ENCODE measurements at regions not wholly inside any gene's neighbourhood (a gene's known extent, or its start where the extent isn't known, plus 50 kb on each side); places are given as distances from the start of the nearest gene placed in this dataset.

DNA sequence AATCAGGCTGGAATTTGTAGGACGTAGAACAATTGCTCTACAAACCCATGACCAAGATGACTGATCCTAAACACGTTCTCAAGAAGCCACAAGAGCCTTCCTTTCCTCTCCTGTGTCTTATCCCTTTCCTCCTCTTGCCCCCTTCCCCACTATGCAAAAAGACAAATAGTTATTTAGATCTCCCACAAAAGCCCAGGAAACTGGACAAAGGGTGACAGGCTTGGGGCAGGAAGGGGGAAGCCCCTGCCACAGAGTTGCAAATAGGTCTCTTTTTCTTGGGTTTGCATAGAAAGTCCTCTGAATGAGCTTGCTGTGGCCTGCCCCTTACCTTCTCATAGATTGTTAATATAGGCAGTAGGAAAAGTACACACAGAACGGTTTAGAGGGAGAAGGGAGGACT is 377.1 kb upstream of the BTBD3 start:
- Mint-ChIP-seq H3K27me3 (ENCODE audit: insufficient read depth) (no peaks in the 10 kb centered on the region), H3K27ac (no peak overlapping the region), H3K36me3 (ENCODE audit: low read depth) (no peaks in the 10 kb centered on the region), H3K9me3 (no peaks in the 10 kb centered on the region), H3K4me3 (no peak overlapping the region), H3K4me1 (ENCODE audit: low read depth) (no peaks in the 10 kb centered on the region)
- no peak for DNase-seq (ENCODE audit: low spot score)
- intact Hi-C loops (cut with micrococcal nuclease) = loop anchor here (10.0 kb wide), 1 partner anchor 1076 kb away; no protein-coding TSS in a partner anchor

- Mint-ChIP-seq H3K4me1 (ENCODE audit: low read depth) (no peaks in the 10 kb centered on the region), H3K27ac (no peak overlapping the region), H3K27me3 (ENCODE audit: insufficient read depth) (no peaks in the 10 kb centered on the region), H3K9me3 (no peaks in the 10 kb centered on the region), H3K36me3 (ENCODE audit: low read depth) (no peaks in the 10 kb centered on the region), H3K4me3 (no peak overlapping the region)
- intact Hi-C loops (cut with micrococcal nuclease) = loop anchor here (10.0 kb wide), 1 partner anchor 1078 kb away; no protein-coding TSS in a partner anchor
- DNase-seq (ENCODE audit: low spot score) = no peak
These were observed 375.0 kb upstream of the BTBD3 start for GRCh38 chr20:11542645-11543044.

GRCh38 chr20:11544029-11544678 is 373.5 kb upstream of the BTBD3 start:
- DNase-seq (ENCODE audit: low spot score) = peak; percentile 6
- Mint-ChIP-seq H3K36me3 (ENCODE audit: low read depth) (no peaks in the 10 kb centered on the region), H3K27ac (no peak overlapping the region), H3K4me3 (no peak overlapping the region), H3K9me3 (no peaks in the 10 kb centered on the region), H3K27me3 (ENCODE audit: insufficient read depth) (no peaks in the 10 kb centered on the region), H3K4me1 (ENCODE audit: low read depth) (no peaks in the 10 kb centered on the region)
- intact Hi-C loops (cut with micrococcal nuclease) = loop anchor here (1.0 to 10.0 kb wide), 2 partner anchors 991 to 1079 kb away; no protein-coding TSS in a partner anchor

GRCh38 chr20:11546939-11547338 is 370.8 kb upstream of the BTBD3 start:
- no peaks in the 10 kb centered on the region for H3K9me3 Mint-ChIP-seq
- intact Hi-C loops (cut with micrococcal nuclease) = loop anchor here (10.0 kb wide), 1 partner anchor 1082 kb away; no protein-coding TSS in a partner anchor
- no peaks in the 10 kb centered on the region for H3K36me3 Mint-ChIP-seq (ENCODE audit: low read depth)
- H3K4me3 Mint-ChIP-seq = no peak overlapping the region
- H3K4me1 Mint-ChIP-seq (ENCODE audit: low read depth) = no peaks in the 10 kb centered on the region
- DNase-seq (ENCODE audit: low spot score) = no peak
- H3K27ac Mint-ChIP-seq = no peak overlapping the region
- no peaks in the 10 kb centered on the region for H3K27me3 Mint-ChIP-seq (ENCODE audit: insufficient read depth)

DNA sequence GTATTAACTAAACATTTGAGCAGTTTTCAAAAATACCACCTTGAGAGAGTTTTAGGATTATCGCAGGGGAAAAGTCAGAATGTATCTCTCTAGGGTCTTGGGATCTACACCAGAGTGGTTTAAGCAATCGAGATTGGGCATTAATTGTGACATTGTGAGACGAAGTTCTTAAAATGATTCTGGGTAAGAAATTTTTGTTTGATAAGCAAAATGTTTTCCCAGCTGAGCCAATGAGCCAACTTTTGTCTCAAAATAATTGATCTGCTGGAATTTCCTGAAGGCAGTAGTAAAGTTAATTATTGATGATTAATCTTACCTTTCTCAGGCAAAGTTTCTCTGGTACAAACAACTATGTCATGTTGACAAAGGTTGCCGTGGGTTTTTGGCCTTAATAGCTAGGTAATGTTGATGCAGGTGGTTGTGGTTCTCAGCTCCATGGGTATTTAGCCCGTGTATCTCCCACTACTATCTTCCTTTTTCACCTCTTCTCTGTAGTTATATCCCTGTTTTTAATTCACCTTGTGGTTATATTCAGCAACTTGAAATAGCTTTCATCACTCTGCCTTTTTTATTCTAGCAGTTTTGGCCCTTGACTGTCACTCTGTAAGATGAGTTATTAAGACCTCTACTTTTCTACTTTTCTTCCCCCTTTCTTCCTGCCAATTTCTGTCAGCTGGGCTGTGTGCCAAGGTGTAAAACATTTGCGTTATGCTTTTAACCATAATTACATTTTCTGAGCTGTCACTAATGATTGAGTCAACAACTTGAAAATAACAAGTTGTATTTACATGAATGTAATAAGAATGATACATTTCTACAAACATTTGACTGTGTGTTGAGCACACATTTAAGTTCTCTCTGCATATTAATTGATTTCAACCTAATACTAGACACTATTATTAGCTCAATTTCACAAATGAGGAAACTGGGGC is 368.3 kb upstream of the BTBD3 start:
- DNase-seq (ENCODE audit: low spot score) = no peak
- Mint-ChIP-seq H3K27me3 (ENCODE audit: insufficient read depth) (no peaks in the 10 kb centered on the region), H3K4me3 (no peak overlapping the region), H3K27ac (no peak overlapping the region), H3K36me3 (ENCODE audit: low read depth) (no peaks in the 10 kb centered on the region), H3K9me3 (no peaks in the 10 kb centered on the region), H3K4me1 (ENCODE audit: low read depth) (no peaks in the 10 kb centered on the region)
- intact Hi-C loops (cut with micrococcal nuclease) = loop anchor here (10.0 kb wide), 1 partner anchor 1085 kb away; no protein-coding TSS in a partner anchor

DNA sequence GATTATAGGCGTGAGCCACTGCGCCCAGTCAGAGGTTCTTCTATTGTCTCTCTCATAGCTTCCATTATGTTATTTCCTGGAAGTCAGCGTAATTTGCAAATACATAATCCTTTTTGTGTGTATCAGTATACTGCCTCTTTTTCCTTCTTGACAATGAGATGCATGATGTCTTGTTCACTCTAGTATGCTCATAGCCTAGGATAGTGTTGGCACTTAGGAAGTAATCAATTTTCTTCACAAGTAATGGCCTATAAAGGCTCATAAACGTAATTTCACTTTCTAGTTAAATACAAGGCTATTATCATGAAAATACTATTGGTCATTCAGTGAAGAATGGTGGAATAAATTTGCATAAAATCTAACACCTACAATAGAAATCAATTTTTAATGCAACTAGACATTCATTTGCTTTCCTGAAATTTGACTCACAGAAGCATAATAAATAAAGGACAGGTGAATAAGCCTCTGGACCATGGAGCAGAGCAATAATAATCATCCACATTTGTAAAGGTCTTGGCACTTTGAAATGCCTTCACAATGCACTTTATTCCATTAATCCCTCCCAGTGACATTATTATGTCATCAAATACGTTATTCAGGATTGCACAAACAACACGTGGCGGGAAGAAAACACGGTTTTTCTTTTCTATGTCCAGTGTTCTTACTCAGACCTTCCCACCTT is 366.9 kb upstream of the BTBD3 start:
- Mint-ChIP-seq H3K4me1 (ENCODE audit: low read depth) (no peaks in the 10 kb centered on the region), H3K9me3 (no peaks in the 10 kb centered on the region), H3K4me3 (no peak overlapping the region), H3K36me3 (ENCODE audit: low read depth) (no peaks in the 10 kb centered on the region), H3K27ac (no peak overlapping the region), H3K27me3 (ENCODE audit: insufficient read depth) (no peaks in the 10 kb centered on the region)
- intact Hi-C loops (cut with micrococcal nuclease) = no loop called here
- DNase-seq (ENCODE audit: low spot score) = no peak

GRCh38 chr20:11551479-11551878 is 366.2 kb upstream of the BTBD3 start:
- no peak overlapping the region for H3K4me3 Mint-ChIP-seq
- no peaks in the 10 kb centered on the region for H3K9me3 Mint-ChIP-seq
- no peaks in the 10 kb centered on the region for H3K36me3 Mint-ChIP-seq (ENCODE audit: low read depth)
- DNase-seq (ENCODE audit: low spot score) = no peak
- H3K4me1 Mint-ChIP-seq (ENCODE audit: low read depth) = no peaks in the 10 kb centered on the region
- intact Hi-C loops (cut with micrococcal nuclease) = no loop called here
- no peaks in the 10 kb centered on the region for H3K27me3 Mint-ChIP-seq (ENCODE audit: insufficient read depth)
- no peak overlapping the region for H3K27ac Mint-ChIP-seq

DNA sequence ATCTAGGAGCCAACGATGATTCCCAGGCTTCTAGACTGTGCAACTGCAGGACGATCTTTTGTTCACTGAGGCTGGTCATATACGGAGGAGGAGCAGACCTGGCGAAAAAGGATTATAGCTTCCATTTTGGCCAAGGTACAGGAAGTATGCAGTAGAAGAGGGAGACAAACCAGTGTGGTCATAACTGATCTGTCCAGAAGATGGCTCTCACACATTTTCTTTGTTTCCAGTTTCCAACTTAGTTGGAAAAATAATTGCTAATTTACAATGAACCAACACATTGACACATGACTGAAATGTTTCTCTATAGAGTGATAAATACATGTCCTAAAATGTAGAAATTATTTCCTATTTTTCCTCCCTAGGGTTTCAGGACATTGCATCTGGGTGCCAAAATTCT is 364.1 kb upstream of the BTBD3 start:
- no peak overlapping the region for H3K4me3 Mint-ChIP-seq
- H3K4me1 Mint-ChIP-seq (ENCODE audit: low read depth) = no peaks in the 10 kb centered on the region
- no peaks in the 10 kb centered on the region for H3K36me3 Mint-ChIP-seq (ENCODE audit: low read depth)
- intact Hi-C loops (cut with micrococcal nuclease) = no loop called here
- H3K27me3 Mint-ChIP-seq (ENCODE audit: insufficient read depth) = no peaks in the 10 kb centered on the region
- no peaks in the 10 kb centered on the region for H3K9me3 Mint-ChIP-seq
- no peak overlapping the region for H3K27ac Mint-ChIP-seq
- no peak for DNase-seq (ENCODE audit: low spot score)

- Mint-ChIP-seq H3K9me3 (no peaks in the 10 kb centered on the region), H3K27ac (no peak overlapping the region), H3K36me3 (ENCODE audit: low read depth) (no peaks in the 10 kb centered on the region), H3K4me3 (no peak overlapping the region), H3K27me3 (ENCODE audit: insufficient read depth) (no peaks in the 10 kb centered on the region), H3K4me1 (ENCODE audit: low read depth) (no peaks in the 10 kb centered on the region)
- intact Hi-C loops (cut with micrococcal nuclease) = no loop called here
- DNase-seq (ENCODE audit: low spot score) = no peak
These were observed 362.2 kb upstream of the BTBD3 start for GRCh38 chr20:11555510-11555909.

GRCh38 chr20:11556410-11556809 is 361.3 kb upstream of the BTBD3 start:
- Mint-ChIP-seq H3K27ac (no peak overlapping the region), H3K4me1 (ENCODE audit: low read depth) (no peaks in the 10 kb centered on the region), H3K4me3 (no peak overlapping the region), H3K36me3 (ENCODE audit: low read depth) (no peaks in the 10 kb centered on the region), H3K27me3 (ENCODE audit: insufficient read depth) (no peaks in the 10 kb centered on the region), H3K9me3 (no peaks in the 10 kb centered on the region)
- intact Hi-C loops (cut with micrococcal nuclease) = no loop called here
- DNase-seq (ENCODE audit: low spot score) = no peak

DNA sequence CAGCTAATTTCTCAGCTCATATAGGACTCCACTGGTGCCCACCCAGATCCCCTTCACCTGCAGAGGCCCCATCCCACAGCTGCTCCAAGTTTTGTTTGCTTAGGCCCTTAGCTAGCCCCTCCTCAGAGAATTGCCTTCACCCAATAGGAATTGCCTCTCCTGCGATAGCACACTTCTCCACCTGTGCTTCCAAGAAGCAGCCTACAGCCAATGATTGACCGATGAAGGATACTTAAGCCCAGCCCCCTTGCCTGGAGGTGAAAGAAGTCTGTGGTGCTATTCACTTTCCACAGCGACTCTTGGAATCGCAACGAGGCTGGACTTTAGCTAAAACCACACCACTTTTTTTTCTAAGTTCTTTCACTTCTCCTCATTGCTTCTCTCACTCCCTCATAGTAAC is 353.2 kb upstream of the BTBD3 start:
- no peak overlapping the region for H3K27ac Mint-ChIP-seq

DNA sequence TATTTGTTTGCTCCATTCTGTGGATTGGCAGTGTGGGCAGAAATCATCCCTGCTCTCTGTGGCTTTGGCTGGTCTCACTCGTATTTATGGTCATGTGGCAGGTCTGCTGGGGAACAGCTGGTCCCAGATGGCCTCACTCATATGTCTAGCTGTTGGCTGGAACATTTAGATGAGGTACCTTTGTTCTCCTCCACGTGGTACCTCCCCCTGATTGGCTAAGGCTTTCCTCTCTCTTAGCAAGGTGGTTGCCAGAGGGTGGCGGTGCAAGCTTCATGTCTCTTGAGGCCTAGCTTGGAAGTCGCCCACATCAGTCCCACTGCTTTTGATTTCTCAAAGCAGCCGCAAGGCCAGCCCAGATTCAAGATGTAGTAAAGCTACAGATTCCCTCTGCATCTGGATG is 348.5 kb upstream of the BTBD3 start:
- intact Hi-C loops (cut with micrococcal nuclease) = no loop called here
- H3K4me3 Mint-ChIP-seq = no peak overlapping the region
- no peak for DNase-seq (ENCODE audit: low spot score)
- H3K27me3 Mint-ChIP-seq (ENCODE audit: insufficient read depth) = no peaks in the 10 kb centered on the region
- H3K27ac Mint-ChIP-seq = no peak overlapping the region
- no peaks in the 10 kb centered on the region for H3K4me1 Mint-ChIP-seq (ENCODE audit: low read depth)
- H3K36me3 Mint-ChIP-seq (ENCODE audit: low read depth) = no peaks in the 10 kb centered on the region
- H3K9me3 Mint-ChIP-seq = peaks cover 3% of the 10 kb centered on the region

More for the DNA sequence above, 353.2 kb upstream of the BTBD3 start:
- intact Hi-C loops (cut with micrococcal nuclease) = no loop called here
- Mint-ChIP-seq H3K4me1 (ENCODE audit: low read depth) (no peaks in the 10 kb centered on the region), H3K4me3 (no peak overlapping the region), H3K27me3 (ENCODE audit: insufficient read depth) (no peaks in the 10 kb centered on the region), H3K36me3 (ENCODE audit: low read depth) (no peaks in the 10 kb centered on the region), H3K9me3 (peaks cover 3% of the 10 kb centered on the region)
- DNase-seq (ENCODE audit: low spot score) = no peak

- H3K9me3 Mint-ChIP-seq = peaks cover 7% of the 10 kb centered on the region
- no peak for DNase-seq (ENCODE audit: low spot score)
- H3K4me1 Mint-ChIP-seq (ENCODE audit: low read depth) = no peaks in the 10 kb centered on the region
- H3K27ac Mint-ChIP-seq = no peak overlapping the region
- intact Hi-C loops (cut with micrococcal nuclease) = no loop called here
- H3K27me3 Mint-ChIP-seq (ENCODE audit: insufficient read depth) = no peaks in the 10 kb centered on the region
- no peaks in the 10 kb centered on the region for H3K36me3 Mint-ChIP-seq (ENCODE audit: low read depth)
- H3K4me3 Mint-ChIP-seq = no peak overlapping the region
These were observed 344.2 kb upstream of the BTBD3 start for GRCh38 chr20:11573507-11573906.

Measured in activated T-helper 1 cell treated with anti-CD3 and anti-CD28 coated beads, Interleukin-12 subunit alpha, Interleukin-12 subunit beta, Interleukin-2, Interleukin-4 antibody, amounts not matched to agents 30 ng/mL and 10 ng/mL and 1 ng/mL, durations not matched to agents 14 hours and 24 hours and 36 hours (primary cell).